Neural cell (in vitro differentiated cells): ENCODE measurements at regions not wholly inside any gene's neighbourhood (a gene's known extent, or its start where the extent isn't known, plus 50 kb on each side); places are given as distances from the start of the nearest gene placed in this dataset.

ENCODE experiments used
- H2AFZ ChIP-seq: fragments of 200-600, 300-800 bp; sonication (generic), shearing (Covaris generic); 2 replicates; pipeline ENCODE4 v1.6.0; 2014; ENCODE audit warnings: low read depth, mild to moderate bottlenecking, antibody characterized with exemption, low read length, moderate library complexity
- H3F3A ChIP-seq: fragments of 200-600 bp; shearing (Covaris generic); 2 replicates; pipeline ENCODE4 v1.6.1; 2016; ENCODE audit warnings: mild to moderate bottlenecking, moderate library complexity, mixed read lengths, antibody characterized with exemption, low read length; ENCODE audit not compliant: insufficient read depth, poor library complexity, severe bottlenecking
- H3K27ac ChIP-seq: fragments of 200-600, 300-800 bp; sonication (generic), shearing (Covaris generic); 2 replicates; pipeline ENCODE4 v1.5.1; 2014; ENCODE audit warnings: mild to moderate bottlenecking, low read length, moderate library complexity
- H3K27me3 ChIP-seq: fragments of 300-800, 200-600 bp; sonication (generic), shearing (Covaris generic); 2 replicates; pipeline ENCODE4 v1.6.0; 2014; ENCODE audit warnings: mild to moderate bottlenecking, low read depth, low read length, moderate library complexity; ENCODE audit not compliant: insufficient read depth
- H3K36me3 ChIP-seq: fragments of 300-800, 200-600 bp; sonication (generic), shearing (Covaris generic); 2 replicates; pipeline ENCODE4 v1.5.1; 2014; ENCODE audit warnings: mild to moderate bottlenecking, antibody characterized with exemption, low read length, moderate library complexity; ENCODE audit not compliant: insufficient read depth
- H3K4me2 ChIP-seq: fragments of 300-800, 200-600 bp; sonication (generic), shearing (Covaris generic); 2 replicates; pipeline ENCODE4 v1.6.0; 2014; ENCODE audit warnings: mild to moderate bottlenecking, low read length
- H3K4me3 ChIP-seq: fragments of 300-800, 200-600 bp; sonication (generic), shearing (Covaris generic); 2 replicates; pipeline ENCODE4 v1.5.1; 2014; ENCODE audit warnings: mild to moderate bottlenecking, low read length, moderate library complexity
- H3K79me2 ChIP-seq: fragments of 200-600 bp; shearing (Covaris generic); replicated peaks from 2 replicates; pipeline ENCODE4 v1.6.0; 2014; ENCODE audit warnings: mild to moderate bottlenecking, low read length, moderate library complexity; ENCODE audit not compliant: insufficient read depth
- H3K9ac ChIP-seq: fragments of 300-800, 200-600 bp; sonication (generic), shearing (Covaris generic); 2 replicates; pipeline ENCODE4 v1.6.1; 2016; ENCODE audit warnings: mild to moderate bottlenecking, low read length, mixed read lengths
- H3K9me2 ChIP-seq: fragments of 200-600 bp; shearing (Covaris generic); 2 replicates; pipeline ENCODE4 v1.6.1; 2016; ENCODE audit warnings: mild to moderate bottlenecking, low read length, mixed read lengths; ENCODE audit not compliant: insufficient read depth
- H3K9me3 ChIP-seq: fragments of 200-600, 300-800 bp; sonication (generic), shearing (Covaris generic); 2 replicates; pipeline ENCODE4 v1.6.1; 2016; ENCODE audit warnings: mild to moderate bottlenecking, mixed run types, low read length, moderate library complexity, mixed read lengths
- H4K20me1 ChIP-seq: fragments of 200-600 bp; shearing (Covaris generic); 2 replicates; pipeline ENCODE4 v1.6.1; 2016; ENCODE audit warnings: mild to moderate bottlenecking, mixed run types; ENCODE audit not compliant: insufficient read depth
- EP300 ChIP-seq: fragments of 450-650 bp; conservative IDR thresholded peaks from 2 replicates; pipeline ENCODE4 v1.6.1; 2014; ENCODE audit warnings: antibody characterized with exemption, mild to moderate bottlenecking, moderate library complexity; ENCODE audit not compliant: poor library complexity, severe bottlenecking
- EZH2 ChIP-seq: fragments of 200-600, 300-800 bp; shearing (Covaris generic), sonication (generic); IDR thresholded peaks from 2 replicates; pipeline ENCODE4 v1.6.1; 2014; ENCODE audit warnings: antibody characterized with exemption, low read length, borderline replicate concordance, mild to moderate bottlenecking; ENCODE audit not compliant: insufficient read depth, poor library complexity, severe bottlenecking
- MXI1 ChIP-seq: fragments of 450-650 bp; conservative IDR thresholded peaks from 2 replicates; pipeline ENCODE4 v1.6.1; 2014; ENCODE audit warnings: antibody characterized with exemption, mild to moderate bottlenecking; ENCODE audit not compliant: poor library complexity, severe bottlenecking
- POLR2AphosphoS5 ChIP-seq: IDR thresholded peaks from 2 replicates; pipeline ENCODE4 v1.6.1; 2012
- RAD21 ChIP-seq: fragments of 450-650 bp; conservative IDR thresholded peaks from 2 replicates; pipeline ENCODE4 v1.6.1; 2014; ENCODE audit warnings: antibody characterized with exemption, mild to moderate bottlenecking, moderate library complexity
- SMC3 ChIP-seq: fragments of 450-650 bp; conservative IDR thresholded peaks from 2 replicates; pipeline ENCODE4 v1.6.1; 2014; ENCODE audit warnings: antibody characterized with exemption, mild to moderate bottlenecking, moderate library complexity; ENCODE audit not compliant: poor library complexity
- TAF1 ChIP-seq: IDR thresholded peaks from 2 replicates; pipeline ENCODE4 v1.6.1; 2012; ENCODE audit warnings: low read depth
- TF ChIP-seq, protein P1 (sequence below): IDR thresholded peaks from 2 replicates; pipeline ENCODE4 v1.6.1; 2012; ENCODE audit warnings: borderline replicate concordance
- TF ChIP-seq, protein P2 (sequence below): fragments of 450-650 bp; IDR thresholded peaks from 2 replicates; pipeline ENCODE4 v1.5.1; 2014; ENCODE audit warnings: antibody characterized with exemption, mild to moderate bottlenecking, moderate library complexity; ENCODE audit not compliant: poor library complexity, severe bottlenecking

DNA sequence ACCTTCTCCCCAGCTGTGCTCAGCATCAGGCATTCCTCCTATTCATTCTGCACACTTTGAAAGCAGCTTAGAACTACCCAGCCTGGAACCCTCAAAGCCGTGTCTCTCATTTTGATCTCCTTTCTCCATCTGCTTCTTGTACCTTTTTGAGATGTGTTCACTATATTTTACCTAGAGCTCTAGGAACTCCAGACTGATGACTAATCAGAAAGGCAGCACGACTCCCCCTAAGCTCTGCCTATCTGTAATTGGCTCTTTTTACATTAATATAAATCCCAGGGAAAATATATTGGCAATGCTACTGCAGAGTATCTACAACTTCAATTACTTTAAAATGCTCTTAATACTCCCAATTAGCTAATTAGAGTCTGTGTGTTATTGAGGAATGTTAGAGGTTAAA, 671.5 kb downstream of the CBLN4 start:
- no peak overlapping the region for H2AFZ ChIP-seq
- no peak overlapping the region for H3K4me2 ChIP-seq
- no peaks in the 10 kb centered on the region for H3K9me2 ChIP-seq
- H3K36me3 ChIP-seq: no peaks in the 10 kb centered on the region
- no peak for TF ChIP-seq SMC3
- TF ChIP-seq, protein P1, sequence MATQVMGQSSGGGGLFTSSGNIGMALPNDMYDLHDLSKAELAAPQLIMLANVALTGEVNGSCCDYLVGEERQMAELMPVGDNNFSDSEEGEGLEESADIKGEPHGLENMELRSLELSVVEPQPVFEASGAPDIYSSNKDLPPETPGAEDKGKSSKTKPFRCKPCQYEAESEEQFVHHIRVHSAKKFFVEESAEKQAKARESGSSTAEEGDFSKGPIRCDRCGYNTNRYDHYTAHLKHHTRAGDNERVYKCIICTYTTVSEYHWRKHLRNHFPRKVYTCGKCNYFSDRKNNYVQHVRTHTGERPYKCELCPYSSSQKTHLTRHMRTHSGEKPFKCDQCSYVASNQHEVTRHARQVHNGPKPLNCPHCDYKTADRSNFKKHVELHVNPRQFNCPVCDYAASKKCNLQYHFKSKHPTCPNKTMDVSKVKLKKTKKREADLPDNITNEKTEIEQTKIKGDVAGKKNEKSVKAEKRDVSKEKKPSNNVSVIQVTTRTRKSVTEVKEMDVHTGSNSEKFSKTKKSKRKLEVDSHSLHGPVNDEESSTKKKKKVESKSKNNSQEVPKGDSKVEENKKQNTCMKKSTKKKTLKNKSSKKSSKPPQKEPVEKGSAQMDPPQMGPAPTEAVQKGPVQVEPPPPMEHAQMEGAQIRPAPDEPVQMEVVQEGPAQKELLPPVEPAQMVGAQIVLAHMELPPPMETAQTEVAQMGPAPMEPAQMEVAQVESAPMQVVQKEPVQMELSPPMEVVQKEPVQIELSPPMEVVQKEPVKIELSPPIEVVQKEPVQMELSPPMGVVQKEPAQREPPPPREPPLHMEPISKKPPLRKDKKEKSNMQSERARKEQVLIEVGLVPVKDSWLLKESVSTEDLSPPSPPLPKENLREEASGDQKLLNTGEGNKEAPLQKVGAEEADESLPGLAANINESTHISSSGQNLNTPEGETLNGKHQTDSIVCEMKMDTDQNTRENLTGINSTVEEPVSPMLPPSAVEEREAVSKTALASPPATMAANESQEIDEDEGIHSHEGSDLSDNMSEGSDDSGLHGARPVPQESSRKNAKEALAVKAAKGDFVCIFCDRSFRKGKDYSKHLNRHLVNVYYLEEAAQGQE: no peak
- no peak for TF ChIP-seq EZH2
- no peak for TF ChIP-seq EP300
- no peak for TF ChIP-seq TAF1
- TF ChIP-seq, protein P2, sequence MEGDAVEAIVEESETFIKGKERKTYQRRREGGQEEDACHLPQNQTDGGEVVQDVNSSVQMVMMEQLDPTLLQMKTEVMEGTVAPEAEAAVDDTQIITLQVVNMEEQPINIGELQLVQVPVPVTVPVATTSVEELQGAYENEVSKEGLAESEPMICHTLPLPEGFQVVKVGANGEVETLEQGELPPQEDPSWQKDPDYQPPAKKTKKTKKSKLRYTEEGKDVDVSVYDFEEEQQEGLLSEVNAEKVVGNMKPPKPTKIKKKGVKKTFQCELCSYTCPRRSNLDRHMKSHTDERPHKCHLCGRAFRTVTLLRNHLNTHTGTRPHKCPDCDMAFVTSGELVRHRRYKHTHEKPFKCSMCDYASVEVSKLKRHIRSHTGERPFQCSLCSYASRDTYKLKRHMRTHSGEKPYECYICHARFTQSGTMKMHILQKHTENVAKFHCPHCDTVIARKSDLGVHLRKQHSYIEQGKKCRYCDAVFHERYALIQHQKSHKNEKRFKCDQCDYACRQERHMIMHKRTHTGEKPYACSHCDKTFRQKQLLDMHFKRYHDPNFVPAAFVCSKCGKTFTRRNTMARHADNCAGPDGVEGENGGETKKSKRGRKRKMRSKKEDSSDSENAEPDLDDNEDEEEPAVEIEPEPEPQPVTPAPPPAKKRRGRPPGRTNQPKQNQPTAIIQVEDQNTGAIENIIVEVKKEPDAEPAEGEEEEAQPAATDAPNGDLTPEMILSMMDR: no peak
- no peak for TF ChIP-seq MXI1
- no peak for TF ChIP-seq POLR2AphosphoS5
- TF ChIP-seq RAD21: no peak
- no peaks in the 10 kb centered on the region for H3K79me2 ChIP-seq
- no peak overlapping the region for H3K9ac ChIP-seq
- no peaks in the 10 kb centered on the region for H3K27me3 ChIP-seq
- no peaks in the 10 kb centered on the region for H4K20me1 ChIP-seq
- H3K4me3 ChIP-seq: no peak overlapping the region
- no peaks in the 10 kb centered on the region for H3F3A ChIP-seq
- H3K9me3 ChIP-seq: no peaks in the 10 kb centered on the region
- no peak overlapping the region for H3K27ac ChIP-seq

DNA sequence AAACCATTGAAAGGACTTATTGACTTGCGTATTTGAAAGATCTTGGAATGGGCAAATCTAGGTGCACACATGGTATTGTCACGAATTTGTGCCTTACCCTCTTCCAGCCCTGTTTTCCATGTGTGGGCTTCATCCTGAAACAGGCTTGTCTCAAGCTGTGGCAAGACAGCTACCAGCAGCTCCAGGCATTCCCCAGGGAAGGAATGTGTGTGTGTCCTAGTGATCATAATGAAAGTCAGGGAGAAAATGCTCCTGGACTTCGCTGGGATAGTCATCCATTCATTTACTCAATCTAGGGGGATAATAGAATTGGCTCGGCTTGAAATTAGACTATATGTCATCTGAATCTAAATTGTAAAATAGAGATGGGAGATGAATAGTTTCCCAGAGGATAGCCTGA, 676.2 kb downstream of the CBLN4 start:
- no peak overlapping the region for H3K27ac ChIP-seq
- H3F3A ChIP-seq: no peaks in the 10 kb centered on the region
- H3K4me2 ChIP-seq: no peak overlapping the region
- H3K9ac ChIP-seq: no peak overlapping the region
- no peak overlapping the region for H3K4me3 ChIP-seq
- H4K20me1 ChIP-seq: no peaks in the 10 kb centered on the region
- no peaks in the 10 kb centered on the region for H3K79me2 ChIP-seq
- H2AFZ ChIP-seq: no peak overlapping the region
- no peaks in the 10 kb centered on the region for H3K9me2 ChIP-seq
- no peaks in the 10 kb centered on the region for H3K36me3 ChIP-seq
- TF ChIP-seq EZH2: no peak
- TF ChIP-seq, protein P2: no peak
- no peak for TF ChIP-seq EP300
- no peak for TF ChIP-seq TAF1
- TF ChIP-seq POLR2AphosphoS5: no peak
- TF ChIP-seq, protein P1: no peak
- TF ChIP-seq RAD21: no peak
- no peak for TF ChIP-seq SMC3
- TF ChIP-seq MXI1: no peak
- no peaks in the 10 kb centered on the region for H3K27me3 ChIP-seq
- H3K9me3 ChIP-seq: no peaks in the 10 kb centered on the region
